ENCODE measurements at regions not wholly inside any gene's neighbourhood (a gene's known extent, or its start where the extent isn't known, plus 50 kb on each side); places are given as distances from the start of the nearest gene placed in this dataset.
A peak's percentile ranks its signal among the peaks of the same experiment; 100 is the strongest.
"Not testable (repeated sequence)": the region's sequence is repeated elsewhere in the genome, so short reads cannot be mapped to it uniquely, and the experiment has no call there.

- H3K36me3 Mint-ChIP-seq (ENCODE audit: insufficient read depth) = no peaks in the 10 kb centered on the region
Observed at GRCh38 chr20:40880063-40880728, 148.4 kb upstream of the TOP1 start.

GRCh38 chr20:40880729-40881109 lies 147.9 kb upstream of the TOP1 start:
- H3K4me1 Mint-ChIP-seq (ENCODE audit: low read depth) = peaks cover 2% of the 10 kb centered on the region
- no peaks in the 10 kb centered on the region for H3K36me3 Mint-ChIP-seq (ENCODE audit: insufficient read depth)
- no peak overlapping the region for H3K4me3 Mint-ChIP-seq (ENCODE audit: low read depth)
- H3K9me3 Mint-ChIP-seq (ENCODE audit: low read depth) = peaks cover 7% of the 10 kb centered on the region
- peaks cover 18% of the 10 kb centered on the region for H3K27me3 Mint-ChIP-seq
- H3K27ac Mint-ChIP-seq = no peak overlapping the region
- no peak for TF ChIP-seq CTCF (IDR thresholded peaks at IDR 0.05; ENCODE audit: unreplicated experiment)
- DNase-seq (ENCODE audit: low spot score, unreplicated experiment) = no peak

More at GRCh38 chr20:40880063-40880728, 148.4 kb upstream of the TOP1 start:
- no peak overlapping the region for H3K27ac Mint-ChIP-seq
- DNase-seq (ENCODE audit: low spot score, unreplicated experiment) = no peak
- peaks cover 2% of the 10 kb centered on the region for H3K4me1 Mint-ChIP-seq (ENCODE audit: low read depth)
- H3K4me3 Mint-ChIP-seq (ENCODE audit: low read depth) = no peak overlapping the region
- no peak for TF ChIP-seq CTCF (IDR thresholded peaks at IDR 0.05; ENCODE audit: unreplicated experiment)
- peaks cover 14% of the 10 kb centered on the region for H3K27me3 Mint-ChIP-seq
- H3K9me3 Mint-ChIP-seq (ENCODE audit: low read depth) = peaks cover 7% of the 10 kb centered on the region

GRCh38 chr20:40882152-40882551 lies 146.5 kb upstream of the TOP1 start:
- no peak for DNase-seq (ENCODE audit: low spot score, unreplicated experiment)

GRCh38 chr20:40883097-40883496 lies 145.5 kb upstream of the TOP1 start:
- Mint-ChIP-seq H3K27ac (no peak overlapping the region), H3K27me3 (peaks cover 20% of the 10 kb centered on the region), H3K36me3 (ENCODE audit: insufficient read depth) (no peaks in the 10 kb centered on the region), H3K4me1 (ENCODE audit: low read depth) (peaks cover 14% of the 10 kb centered on the region), H3K9me3 (ENCODE audit: low read depth) (peaks cover 7% of the 10 kb centered on the region), H3K4me3 (ENCODE audit: low read depth) (no peak overlapping the region)
- TF ChIP-seq CTCF (IDR thresholded peaks at IDR 0.05; ENCODE audit: unreplicated experiment) = no peak
- DNase-seq (ENCODE audit: low spot score, unreplicated experiment) = no peak

More at GRCh38 chr20:40882152-40882551, 146.5 kb upstream of the TOP1 start:
- Mint-ChIP-seq H3K27ac (no peak overlapping the region), H3K9me3 (ENCODE audit: low read depth) (peaks cover 7% of the 10 kb centered on the region), H3K4me3 (ENCODE audit: low read depth) (no peak overlapping the region), H3K36me3 (ENCODE audit: insufficient read depth) (no peaks in the 10 kb centered on the region), H3K27me3 (peaks cover 20% of the 10 kb centered on the region), H3K4me1 (ENCODE audit: low read depth) (peaks cover 8% of the 10 kb centered on the region)
- no peak for TF ChIP-seq CTCF (IDR thresholded peaks at IDR 0.05; ENCODE audit: unreplicated experiment)

- Mint-ChIP-seq H3K9me3 (ENCODE audit: low read depth) (no peaks in the 10 kb centered on the region), H3K4me3 (ENCODE audit: low read depth) (peak overlapping the region; percentile 19), H3K4me1 (ENCODE audit: low read depth) (peaks cover 20% of the 10 kb centered on the region), H3K27ac (peak overlapping the region; percentile 56), H3K27me3 (peaks cover 24% of the 10 kb centered on the region), H3K36me3 (ENCODE audit: insufficient read depth) (no peaks in the 10 kb centered on the region)
- DNase-seq (ENCODE audit: low spot score, unreplicated experiment) = peak; percentile 15
- TF ChIP-seq CTCF (IDR thresholded peaks at IDR 0.05; ENCODE audit: unreplicated experiment) = no peak
Observed at GRCh38 chr20:40887105-40887504, 141.5 kb upstream of the TOP1 start.

GRCh38 chr20:40889266-40889665 lies 139.4 kb upstream of the TOP1 start:
- Mint-ChIP-seq H3K27me3 (peaks cover 23% of the 10 kb centered on the region), H3K4me1 (ENCODE audit: low read depth) (peaks cover 20% of the 10 kb centered on the region)
- H3K36me3 Mint-ChIP-seq (ENCODE audit: insufficient read depth); H3K27ac Mint-ChIP-seq; DNase-seq (ENCODE audit: low spot score, unreplicated experiment); H3K4me3 Mint-ChIP-seq (ENCODE audit: low read depth); H3K9me3 Mint-ChIP-seq (ENCODE audit: low read depth): not testable (repeated sequence)
